GM12874 (cell line): ENCODE measurements at regions not wholly inside any gene's neighbourhood (a gene's known extent, or its start where the extent isn't known, plus 50 kb on each side); places are given as distances from the start of the nearest gene placed in this dataset.

ENCODE experiments used
- CTCF ChIP-seq: IDR thresholded peaks from 2 replicates; pipeline ENCODE4 v1.5.1; 2011; ENCODE audit warnings: low read depth, mild to moderate bottlenecking, control low read depth, low read length, moderate library complexity; ENCODE audit not compliant: insufficient read depth

GRCh38 chr10:25707976-25708671, 225.9 kb upstream of the MYO3A start:
- no peak for TF ChIP-seq CTCF

GRCh38 chr10:25713894-25714240, 220.2 kb upstream of the MYO3A start:
- no peak for TF ChIP-seq CTCF

- TF ChIP-seq CTCF: no peak
Measured at GRCh38 chr10:25724241-25724640, 209.8 kb upstream of the MYO3A start.

GRCh38 chr10:25725917-25726716, 207.9 kb upstream of the MYO3A start:
- peak; percentile 51 for TF ChIP-seq CTCF

GRCh38 chr10:25738776-25739175, 195.3 kb upstream of the MYO3A start:
- no peak for TF ChIP-seq CTCF

GRCh38 chr10:25743832-25744231, 190.2 kb upstream of the MYO3A start:
- TF ChIP-seq CTCF: no peak

GRCh38 chr10:25744574-25744973, 189.5 kb upstream of the MYO3A start:
- no peak for TF ChIP-seq CTCF
